ENCODE measurements at regions not wholly inside any gene's neighbourhood (a gene's known extent, or its start where the extent isn't known, plus 50 kb on each side); places are given as distances from the start of the nearest gene placed in this dataset.
"Not testable (repeated sequence)": the region's sequence is repeated elsewhere in the genome, so short reads cannot be mapped to it uniquely, and the experiment has no call there.

- no peak for DNase-seq
Measured at GRCh38 chr5:126138281-126138931, 284.8 kb upstream of the GRAMD2B start.

GRCh38 chr5:126139086-126139485, 284.1 kb upstream of the GRAMD2B start:
- no peak for DNase-seq

GRCh38 chr5:126139773-126140172, 283.4 kb upstream of the GRAMD2B start:
- no peak for DNase-seq

GRCh38 chr5:126143622-126144021, 279.6 kb upstream of the GRAMD2B start:
- DNase-seq, result no peak

GRCh38 chr5:126150319-126150718, 272.9 kb upstream of the GRAMD2B start:
- DNase-seq, result not testable (repeated sequence)

- DNase-seq, result not testable (repeated sequence)
Measured at GRCh38 chr5:126155298-126155697, 267.9 kb upstream of the GRAMD2B start.

GRCh38 chr5:126166368-126166767, 256.8 kb upstream of the GRAMD2B start:
- no peak for DNase-seq

- no peak for DNase-seq
Measured at GRCh38 chr5:126168785-126169184, 254.4 kb upstream of the GRAMD2B start.

GRCh38 chr5:126171916-126172315, 251.3 kb upstream of the GRAMD2B start:
- no peak for DNase-seq

- DNase-seq, result no peak
Measured at GRCh38 chr5:126172812-126173211, 250.4 kb upstream of the GRAMD2B start.

- DNase-seq, result no peak
Measured at GRCh38 chr5:126178521-126178920, 244.7 kb upstream of the GRAMD2B start.

- DNase-seq, result no peak
Measured at GRCh38 chr5:126182971-126183695, 240.1 kb upstream of the GRAMD2B start.

GRCh38 chr5:126184474-126184873, 238.7 kb upstream of the GRAMD2B start:
- DNase-seq, result no peak

- no peak for DNase-seq
Measured at GRCh38 chr5:126186210-126186609, 237.0 kb upstream of the GRAMD2B start.

- no peak for DNase-seq
Measured at GRCh38 chr5:126188804-126189203, 234.4 kb upstream of the GRAMD2B start.

- no peak for DNase-seq
Measured at GRCh38 chr5:126189231-126189630, 234.0 kb upstream of the GRAMD2B start.

GRCh38 chr5:126189862-126190261, 233.3 kb upstream of the GRAMD2B start:
- no peak for DNase-seq

GRCh38 chr5:126192226-126192625, 231.0 kb upstream of the GRAMD2B start:
- DNase-seq, result no peak

- no peak for DNase-seq
Measured at GRCh38 chr5:126195410-126196100, 227.7 kb upstream of the GRAMD2B start.

- no peak for DNase-seq
Measured at GRCh38 chr5:126198531-126198930, 224.7 kb upstream of the GRAMD2B start.

GRCh38 chr5:126199467-126199866, 223.7 kb upstream of the GRAMD2B start:
- no peak for DNase-seq

GRCh38 chr5:126208691-126209090, 214.5 kb upstream of the GRAMD2B start:
- no peak for DNase-seq

GRCh38 chr5:126210955-126211354, 212.3 kb upstream of the GRAMD2B start:
- no peak for DNase-seq

- no peak for DNase-seq
Measured at GRCh38 chr5:126219616-126220015, 203.6 kb upstream of the GRAMD2B start.

Measured in stimulated activated CD4-positive, alpha-beta T cell treated with anti-CD3 and anti-CD28 coated beads, Interleukin-2, amount 100 ng/mL, for 24 hours (primary cell).